Fibroblast of peridontal ligament (primary cell): ENCODE measurements at regions not wholly inside any gene's neighbourhood (a gene's known extent, or its start where the extent isn't known, plus 50 kb on each side); places are given as distances from the start of the nearest gene placed in this dataset.
"Not testable (repeated sequence)": the region's sequence is repeated elsewhere in the genome, so short reads cannot be mapped to it uniquely, and the experiment has no call there.

Experiments
- DNase-seq: peaks from one replicate; pipeline ENCODE4 v3.0.0-alpha.2; 2010; ENCODE audit errors: extremely low read depth

DNA sequence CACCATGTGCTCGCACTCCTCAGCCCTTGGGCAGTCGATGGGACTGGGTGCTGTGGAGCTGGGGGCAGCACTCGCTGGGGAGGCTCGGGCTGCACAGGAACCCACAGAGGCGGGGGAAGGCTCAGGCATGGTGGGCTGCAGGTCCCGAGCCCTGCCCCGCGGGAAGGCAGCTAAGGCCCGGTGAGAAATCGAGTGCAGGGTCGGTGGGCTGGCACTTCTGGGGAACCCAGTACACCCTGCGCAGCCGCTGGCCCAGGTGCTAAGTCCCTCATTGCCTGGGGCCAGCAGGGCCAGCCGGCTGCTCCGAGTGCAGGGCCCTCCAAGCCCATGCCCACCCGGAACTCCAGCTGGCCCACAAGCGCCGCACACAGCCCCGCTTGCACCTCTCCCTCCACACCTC lies 138.6 kb upstream of the SEMA3C start:
- not testable (repeated sequence) for DNase-seq

DNA sequence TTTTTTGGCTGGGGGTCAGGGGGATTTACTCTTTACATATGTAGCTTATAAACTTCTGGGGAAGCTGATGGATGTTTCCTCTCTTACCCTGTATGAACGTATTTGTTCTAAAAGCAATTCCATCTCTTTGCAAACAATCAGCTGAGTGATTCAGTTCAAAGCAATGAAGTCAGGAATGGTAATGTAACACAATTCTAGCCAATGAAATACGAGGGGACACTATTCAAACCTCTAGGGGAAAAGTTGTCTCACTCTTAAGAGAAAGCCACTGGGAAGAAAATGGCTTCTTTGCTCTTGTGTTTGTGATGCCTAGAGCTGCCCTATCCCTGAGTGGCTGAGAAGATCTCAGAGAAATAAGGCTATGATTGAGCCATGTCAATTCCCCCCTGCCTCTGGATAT lies 134.8 kb upstream of the SEMA3C start:
- peak; percentile 16 for DNase-seq

DNA sequence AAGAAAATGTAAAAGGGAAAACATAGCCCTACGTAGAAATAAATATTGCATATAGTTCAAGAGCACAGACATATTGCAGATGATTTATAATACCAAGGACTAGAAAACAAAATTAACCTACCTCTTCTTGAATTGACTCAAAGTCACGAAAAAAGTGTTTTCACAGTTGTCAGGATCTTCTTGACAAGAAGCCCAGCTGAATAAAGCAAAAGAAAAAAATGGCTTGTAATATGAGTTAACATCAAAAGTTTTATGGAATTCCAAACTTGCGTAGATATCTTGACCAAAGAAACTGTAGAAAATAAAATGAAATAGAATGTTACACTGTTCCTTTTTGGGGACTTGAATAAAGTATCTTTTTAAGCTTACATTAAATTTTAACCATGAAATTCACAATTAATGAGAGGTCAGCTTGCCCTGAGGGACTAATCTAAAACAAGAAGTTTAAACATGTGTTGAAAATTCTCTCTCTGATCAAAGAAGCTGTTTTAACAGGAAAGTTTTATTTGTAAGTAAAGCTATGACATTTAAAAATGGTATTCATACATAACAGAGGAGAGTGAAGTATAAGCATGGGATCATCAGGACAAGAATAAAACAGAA lies 133.1 kb upstream of the SEMA3C start:
- no peak for DNase-seq

DNA sequence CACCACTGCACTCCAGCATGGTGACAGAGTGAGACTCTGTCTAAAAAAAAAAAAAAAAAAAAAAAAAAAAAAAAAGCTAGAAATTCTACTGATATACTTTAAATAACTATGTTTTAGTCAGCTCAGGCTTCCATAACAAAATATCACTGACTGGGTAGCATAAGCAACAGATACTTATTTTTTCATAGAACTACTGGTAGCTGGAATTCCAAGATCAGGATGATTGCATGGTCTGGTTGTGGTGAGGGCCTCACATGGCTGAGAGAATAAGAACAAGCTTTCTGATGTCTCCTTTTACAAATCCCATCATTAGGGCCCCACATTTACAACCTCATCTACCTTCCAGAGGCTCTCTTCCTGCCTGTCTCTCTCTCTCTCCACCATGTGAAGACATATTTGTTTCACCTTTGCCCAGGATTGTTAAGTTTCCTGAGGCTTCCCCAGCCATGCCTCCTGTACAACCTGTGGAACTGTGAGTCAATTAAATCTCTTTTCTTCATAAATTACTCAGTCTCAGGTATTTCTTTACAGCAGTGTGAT lies 126.7 kb upstream of the SEMA3C start:
- no peak for DNase-seq

DNA sequence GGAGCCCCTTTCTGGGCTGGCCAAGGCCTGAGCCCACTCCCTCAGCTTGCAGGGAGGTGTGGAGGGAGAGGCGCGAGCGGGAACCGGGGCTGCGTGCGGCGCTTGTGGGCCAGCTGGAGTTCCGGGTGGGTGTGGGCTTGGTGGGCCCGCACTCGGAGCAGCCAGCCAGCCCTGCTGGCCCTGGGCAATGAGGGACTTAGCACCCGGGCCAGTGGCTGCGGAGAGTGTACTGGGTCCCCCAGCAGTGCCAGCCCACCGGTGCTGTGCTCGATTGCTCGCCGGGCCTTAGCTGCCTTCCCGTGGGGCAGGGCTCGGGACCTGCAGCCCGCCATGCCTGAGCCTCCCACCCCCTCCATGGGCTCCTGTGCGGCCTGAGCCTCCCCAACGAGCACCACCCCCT lies 123.8 kb upstream of the SEMA3C start:
- not testable (repeated sequence) for DNase-seq

DNA sequence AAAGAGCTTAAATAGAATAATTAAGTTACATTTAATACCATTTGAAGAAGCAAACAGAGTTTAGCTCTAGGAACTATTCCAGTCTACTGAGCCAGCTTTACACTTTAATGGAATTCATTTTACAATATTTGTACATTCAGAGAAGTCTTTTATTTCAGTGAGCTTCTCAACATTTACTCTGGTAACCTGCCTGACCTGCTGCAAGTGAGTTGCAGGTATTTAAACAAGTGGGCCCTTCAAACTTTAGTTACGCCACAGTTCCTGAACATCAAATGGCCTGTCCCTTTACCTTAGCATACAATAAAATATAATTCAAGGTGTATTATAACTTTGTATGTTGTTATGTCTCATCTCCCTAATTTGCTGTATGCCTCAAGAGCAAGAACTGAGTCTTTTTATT lies 121.6 kb upstream of the SEMA3C start:
- no peak for DNase-seq

DNA sequence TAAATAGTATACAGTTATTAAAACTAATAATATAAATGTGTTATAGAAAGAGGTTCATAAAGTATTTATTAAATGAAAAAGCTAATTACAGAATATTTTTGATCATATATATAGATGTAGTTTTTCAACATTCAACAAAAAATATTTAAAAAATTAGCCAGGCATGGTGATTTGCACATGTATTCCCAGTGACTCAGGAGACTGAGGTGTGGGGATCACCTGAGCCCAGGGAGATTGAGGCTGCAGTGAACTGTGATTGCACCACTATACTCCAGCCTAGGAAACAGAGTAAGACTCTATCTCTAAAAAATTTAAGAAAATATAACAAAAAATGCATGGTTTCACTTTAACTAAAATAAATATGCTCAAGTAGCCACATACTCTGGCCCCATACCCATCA lies 118.0 kb upstream of the SEMA3C start:
- no peak for DNase-seq

DNA sequence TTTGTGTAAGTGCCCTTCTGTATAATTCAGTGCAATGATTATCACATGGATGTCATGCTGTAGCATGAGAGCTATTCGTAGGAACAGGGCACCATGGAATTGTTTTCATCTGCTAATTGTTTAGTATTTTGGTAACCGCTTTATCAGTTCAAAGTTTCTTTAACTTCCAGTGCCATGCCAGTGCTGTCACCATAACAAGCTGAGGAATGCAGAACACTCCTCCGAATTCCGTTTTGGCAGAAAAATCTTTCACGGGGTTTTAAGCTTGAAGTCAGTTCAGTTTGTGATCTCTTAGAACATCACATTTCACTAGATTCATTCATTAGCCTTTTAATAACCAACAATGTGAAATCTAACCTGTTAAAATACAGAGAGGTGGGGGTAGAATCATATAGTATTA lies 117.2 kb upstream of the SEMA3C start:
- DNase-seq, result peak; percentile 8

DNA sequence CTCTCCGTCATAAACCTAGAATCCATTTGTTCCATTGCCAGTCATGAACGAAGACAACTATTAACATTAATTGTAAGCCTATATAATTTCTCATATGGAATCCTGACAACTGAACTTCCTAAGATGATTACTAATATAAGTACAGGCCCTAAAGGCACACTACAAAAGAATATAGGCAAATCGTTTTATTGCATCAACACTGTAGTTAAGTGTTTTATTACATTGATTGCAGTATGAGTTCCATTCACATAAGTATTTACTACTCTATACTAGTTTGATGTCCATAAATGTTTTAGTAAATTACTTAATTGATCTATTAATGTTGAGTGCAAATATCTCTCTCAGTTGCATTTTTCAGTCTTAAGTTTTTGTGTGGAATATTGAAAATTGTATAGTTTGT lies 113.1 kb upstream of the SEMA3C start:
- no peak for DNase-seq

DNA sequence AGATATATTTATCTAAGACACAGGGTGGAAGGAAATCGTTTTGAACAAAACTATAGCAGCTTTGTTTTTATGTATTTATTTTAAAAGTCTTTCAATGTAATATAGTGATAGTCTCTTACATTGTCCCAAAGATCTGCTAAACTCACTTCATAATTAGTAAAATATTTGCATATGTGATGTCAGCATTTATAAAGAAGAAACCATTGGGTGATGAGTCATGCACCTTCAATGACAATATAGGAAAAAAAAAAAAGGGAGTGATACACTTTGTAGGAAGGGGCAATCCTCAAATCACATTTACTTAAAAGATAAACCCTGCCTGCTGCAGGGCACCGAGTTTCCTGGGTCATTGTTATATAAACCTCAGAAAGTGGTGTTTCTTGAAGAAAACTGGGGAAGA lies 112.4 kb upstream of the SEMA3C start:
- DNase-seq, result no peak

DNA sequence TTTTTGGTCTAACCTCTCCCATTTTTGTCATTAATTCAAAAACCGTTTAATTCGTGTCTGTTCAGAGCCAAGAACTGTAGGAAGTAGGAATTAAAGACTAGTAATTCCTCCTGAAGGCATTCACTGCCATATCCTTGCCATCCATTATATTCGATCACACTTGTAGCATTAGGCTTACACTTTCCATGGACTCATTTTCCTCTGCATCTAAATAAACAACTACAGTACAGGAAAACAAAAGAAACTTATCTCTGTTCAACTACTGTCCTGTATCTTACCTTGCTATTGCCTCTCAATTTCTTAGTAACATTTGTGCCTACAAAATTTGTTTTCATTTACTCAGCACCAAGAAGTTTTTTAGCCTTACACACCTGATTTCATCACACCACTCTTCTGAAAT lies 111.6 kb upstream of the SEMA3C start:
- DNase-seq, result no peak

DNA sequence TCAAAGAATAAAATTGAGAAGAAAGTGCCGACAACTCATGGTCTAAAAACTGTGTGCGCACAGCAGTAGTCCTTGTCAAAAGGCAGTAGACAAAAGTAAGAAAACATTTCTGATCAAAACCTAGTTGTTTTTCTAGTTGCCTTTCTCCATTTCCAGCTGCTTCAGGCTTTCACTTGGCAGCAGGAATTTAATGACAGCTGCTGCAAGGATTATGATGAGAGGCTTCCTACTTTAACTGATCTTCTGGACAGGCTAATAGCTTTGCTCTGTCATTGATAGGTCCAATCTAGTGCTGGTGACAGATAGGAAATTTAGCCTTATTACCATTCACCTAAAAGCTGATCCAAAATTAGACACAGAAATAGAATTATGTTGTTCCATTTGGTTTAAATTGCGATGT lies 110.7 kb upstream of the SEMA3C start:
- no peak for DNase-seq

DNA sequence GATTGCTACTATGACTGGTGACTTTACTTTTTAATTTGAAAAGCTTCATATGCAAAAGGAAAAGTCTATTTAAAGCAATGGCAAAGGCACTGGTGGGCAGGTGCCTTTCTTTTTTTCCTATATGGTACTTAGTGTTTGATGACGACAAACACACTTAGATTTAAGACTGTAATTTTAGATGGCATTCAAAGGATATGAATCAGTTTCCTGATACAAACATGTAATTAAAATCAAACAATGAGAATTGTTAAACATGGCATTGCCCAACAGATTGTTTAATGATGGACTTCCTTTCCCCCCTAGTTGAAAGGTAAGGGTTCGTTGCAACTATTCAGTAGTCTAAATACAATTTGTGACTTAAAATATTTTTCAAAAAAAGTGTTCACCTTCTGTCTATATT lies 106.5 kb upstream of the SEMA3C start:
- DNase-seq, result no peak

DNA sequence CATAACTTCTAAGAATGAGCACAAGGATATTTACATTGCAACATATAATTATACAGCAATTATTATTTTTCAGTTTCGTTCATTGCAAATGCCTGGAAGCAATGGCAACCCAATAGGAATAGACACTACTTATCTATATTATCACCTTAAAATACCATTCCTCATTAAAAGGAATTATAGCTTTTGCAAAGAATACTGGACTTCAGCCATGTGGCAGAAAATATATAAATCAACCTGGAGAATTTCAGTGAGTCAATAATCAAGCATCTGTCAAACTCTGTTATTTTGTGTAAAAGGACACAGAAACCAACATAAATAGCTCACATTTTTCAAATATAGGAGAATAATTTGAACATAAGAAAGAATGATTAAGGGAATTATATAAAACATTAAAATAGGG lies 96.1 kb upstream of the SEMA3C start:
- no peak for DNase-seq

DNA sequence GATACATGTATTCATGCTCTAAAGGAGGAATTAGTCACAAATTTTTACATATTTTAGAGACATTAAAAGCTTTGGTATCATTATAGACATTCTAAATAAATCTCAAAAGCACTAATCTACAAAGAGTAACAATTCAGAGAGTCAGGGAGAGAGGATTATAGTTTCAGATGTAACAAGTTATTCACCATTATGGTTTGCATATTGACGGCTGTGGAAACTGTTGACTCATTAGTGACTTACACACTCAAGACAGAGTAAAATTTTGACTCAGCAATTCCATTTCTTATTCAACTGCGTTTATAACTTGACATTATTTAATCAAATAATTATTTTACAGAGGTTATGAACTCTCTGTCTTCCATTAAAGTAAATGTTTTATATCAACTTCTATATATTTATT lies 95.4 kb upstream of the SEMA3C start:
- peak; percentile 24 for DNase-seq

DNA sequence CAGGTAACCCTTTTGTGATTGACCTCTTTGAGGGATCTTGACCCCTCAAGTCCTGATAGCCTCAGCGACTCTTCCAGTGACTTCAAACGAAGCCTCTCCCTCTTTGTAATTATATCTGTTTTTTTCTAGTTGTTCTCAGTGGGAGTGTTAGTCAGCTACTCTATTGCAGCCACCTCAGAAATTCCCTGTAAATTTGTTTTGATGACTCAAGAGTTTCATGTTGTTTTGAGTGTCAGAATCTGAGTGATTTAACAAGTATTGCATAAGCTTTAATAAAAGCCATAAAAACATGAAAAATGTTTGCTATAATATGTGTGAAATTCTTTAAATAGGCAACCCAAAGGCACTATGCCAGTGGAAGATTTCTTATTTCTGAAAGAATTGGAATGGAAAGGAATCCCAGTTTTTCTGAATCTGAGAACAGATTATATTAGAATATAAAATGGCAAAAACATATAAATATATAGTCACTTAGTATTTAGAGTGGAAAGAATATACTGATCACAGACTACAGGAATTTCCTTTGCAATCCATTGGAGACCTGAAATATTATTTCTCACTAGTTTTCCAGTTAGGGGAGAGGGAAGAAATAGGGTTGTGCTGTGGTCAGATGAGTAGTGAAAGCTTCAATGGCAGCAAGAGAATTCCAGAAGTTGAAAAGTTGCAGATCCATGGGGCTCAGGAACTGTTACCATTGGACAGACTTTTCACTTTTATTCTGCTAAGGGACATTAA lies 94.4 kb upstream of the SEMA3C start:
- peak; percentile 65 for DNase-seq

DNA sequence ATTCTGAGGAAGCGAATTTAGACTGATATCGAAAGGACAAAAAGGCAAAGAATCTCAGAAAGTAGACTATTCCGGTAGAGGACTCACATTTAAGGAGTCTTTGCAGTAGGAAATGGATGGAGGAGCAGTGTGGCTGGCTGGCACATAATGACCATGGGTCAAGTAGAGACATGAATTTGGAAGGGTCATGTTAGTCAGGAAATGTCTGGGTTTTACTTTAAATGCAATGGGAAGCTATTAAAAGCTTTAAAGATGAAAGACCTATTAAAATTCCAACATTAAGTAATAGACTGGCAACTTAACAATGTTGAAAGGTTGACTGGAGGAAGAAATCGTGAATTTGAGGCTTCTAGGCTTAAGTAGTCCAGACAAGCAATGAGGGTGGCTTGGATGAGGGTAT lies 90.0 kb upstream of the SEMA3C start:
- DNase-seq, result no peak

DNA sequence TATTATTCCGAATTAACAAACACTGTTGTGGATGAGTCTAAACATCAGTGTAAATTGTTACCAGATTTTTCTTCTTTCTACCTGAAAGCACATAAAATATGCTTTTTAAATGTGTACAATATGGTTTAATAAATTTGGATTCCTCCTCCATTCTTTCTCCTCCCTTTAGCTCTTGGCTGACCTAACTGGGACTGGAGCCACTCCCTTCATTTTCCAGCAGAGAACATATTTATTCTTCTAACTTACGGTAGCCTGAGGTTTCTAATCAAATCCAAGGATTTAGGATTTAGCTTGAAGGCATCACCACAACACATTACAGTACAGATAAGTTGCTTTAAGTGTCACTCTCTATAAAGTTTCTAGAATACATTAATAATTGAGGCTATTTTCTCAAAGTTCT lies 88.2 kb upstream of the SEMA3C start:
- peak; percentile 25 for DNase-seq

DNA sequence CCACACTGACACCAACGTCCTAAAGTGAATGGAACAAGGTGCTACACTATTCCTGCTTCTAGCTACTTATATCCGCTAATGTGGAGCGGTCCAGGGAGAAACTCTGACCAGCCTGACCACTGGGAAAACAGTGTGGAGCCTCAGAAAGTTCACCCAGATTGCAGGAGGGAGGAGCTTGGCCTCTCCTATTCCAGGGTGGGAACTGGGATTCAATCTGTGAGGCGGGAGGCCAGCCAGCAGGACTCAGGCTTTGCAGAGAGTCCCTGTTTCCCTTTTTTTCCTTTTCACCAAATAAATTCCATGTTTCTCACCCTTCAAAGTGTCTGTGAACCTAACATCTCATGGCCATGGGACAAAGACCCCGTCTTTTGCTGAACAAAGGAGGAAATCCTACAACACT lies 86.4 kb upstream of the SEMA3C start:
- no peak for DNase-seq

DNA sequence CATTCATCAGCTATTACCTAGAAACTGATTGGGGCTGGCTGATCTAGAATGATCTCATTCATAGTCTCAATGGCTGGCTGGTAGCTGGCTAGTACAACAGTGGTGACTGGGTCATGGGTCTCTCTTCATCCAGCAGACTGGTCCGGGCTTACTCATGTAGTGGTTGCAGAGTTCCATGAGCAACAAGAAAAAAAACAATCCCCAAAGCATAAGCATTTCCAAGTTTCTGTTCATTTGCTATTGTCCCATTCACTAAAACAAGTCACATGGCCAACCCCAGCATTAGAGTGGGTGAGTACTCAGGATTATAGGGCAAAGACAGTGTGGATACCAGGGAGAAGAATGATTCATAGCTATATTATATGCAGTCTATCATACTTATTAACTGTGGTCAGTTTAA lies 85.2 kb upstream of the SEMA3C start:
- peak; percentile 66 for DNase-seq

DNA sequence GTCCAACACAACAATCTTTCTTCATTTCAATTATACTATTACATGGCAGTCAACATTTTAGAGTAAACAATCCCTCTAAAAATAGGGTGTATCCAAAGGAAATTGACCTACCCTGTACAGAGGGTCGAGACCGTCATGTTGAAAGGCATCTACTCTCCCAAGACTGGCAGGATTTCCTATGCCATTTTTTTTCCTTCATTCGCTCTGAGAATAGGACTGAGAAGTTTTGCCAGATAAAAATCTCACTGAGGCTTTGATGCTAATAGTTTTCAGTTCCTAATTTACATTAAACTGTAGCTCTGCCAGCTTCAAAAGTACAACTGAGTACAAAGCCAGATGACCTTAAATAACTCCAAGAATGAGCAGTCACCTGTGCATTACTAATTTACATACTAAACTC lies 84.5 kb upstream of the SEMA3C start:
- DNase-seq, result no peak

DNA sequence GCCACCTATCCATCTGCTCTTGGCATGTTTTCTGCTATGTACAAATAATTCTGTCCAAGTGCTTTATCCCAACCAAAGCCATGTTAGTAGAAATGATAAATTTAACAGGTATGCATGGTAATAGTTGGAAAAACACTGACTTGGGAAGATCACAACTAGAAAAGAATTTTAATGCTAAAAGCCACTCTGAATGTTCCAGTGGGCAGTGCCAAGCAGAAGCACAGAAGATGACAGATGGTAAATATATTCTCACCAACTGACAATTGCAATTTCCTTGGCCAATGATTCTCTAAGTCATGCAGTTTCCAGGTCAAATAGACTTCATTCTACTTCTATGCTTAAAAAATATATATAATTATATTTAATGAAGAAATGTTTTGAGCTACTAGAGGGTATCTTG lies 83.6 kb upstream of the SEMA3C start:
- no peak for DNase-seq

DNA sequence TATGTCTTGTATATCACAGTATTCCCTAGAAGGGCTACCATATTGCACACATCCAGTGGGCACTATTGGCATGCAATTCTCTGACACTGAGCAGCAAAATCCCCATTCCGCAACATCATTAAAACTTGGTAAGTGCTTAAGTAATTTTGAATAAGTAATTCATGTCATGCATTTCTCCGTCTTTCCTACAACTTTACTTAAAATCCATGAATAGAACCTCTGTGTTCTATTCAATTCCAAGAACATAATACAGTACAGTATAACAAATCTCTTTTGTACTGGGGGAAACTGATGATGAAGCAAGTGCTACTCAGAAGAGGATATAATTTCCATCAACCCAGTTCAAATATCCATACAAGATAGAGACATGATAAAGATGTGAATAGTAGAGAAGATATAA lies 80.9 kb upstream of the SEMA3C start:
- DNase-seq, result no peak

DNA sequence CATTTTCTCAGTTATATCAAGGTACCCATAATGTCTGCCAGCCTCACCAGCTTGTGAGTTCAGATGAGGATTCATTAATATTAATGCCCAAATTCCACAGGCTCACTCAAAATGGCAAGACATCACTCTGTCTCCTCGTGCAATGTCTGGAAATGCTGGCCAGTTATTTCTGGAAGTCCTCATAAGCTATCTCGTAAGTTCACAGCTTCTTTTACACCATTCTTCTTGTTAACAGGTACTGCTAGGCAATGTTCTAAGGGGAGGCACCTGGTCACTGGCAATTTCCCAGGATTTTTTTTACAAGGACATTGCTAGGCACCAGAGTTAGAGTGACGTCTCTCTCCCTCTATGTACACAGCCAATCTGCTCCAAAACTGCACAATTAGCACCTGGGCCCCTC lies 80.2 kb upstream of the SEMA3C start:
- DNase-seq, result no peak
